GM19025 (cell line): ENCODE measurements at regions not wholly inside any gene's neighbourhood (a gene's known extent, or its start where the extent isn't known, plus 50 kb on each side); places are given as distances from the start of the nearest gene placed in this dataset.

Experiments
- ATAC-seq: cut with Tn5 transposase; IDR thresholded peaks from one replicate; pipeline ENCODE4 v1.9.1; 2021; ENCODE audit warnings: mild to moderate bottlenecking, low read depth, moderate library complexity; ENCODE audit not compliant: unreplicated experiment

GRCh38 chr7:115479448-115479847, 551.1 kb downstream of the TFEC start:
- no peak for ATAC-seq

- no peak for ATAC-seq
These were observed 552.1 kb downstream of the TFEC start for GRCh38 chr7:115478426-115478825.

- ATAC-seq = no peak
These were observed 553.3 kb downstream of the TFEC start for GRCh38 chr7:115477193-115477651.

GRCh38 chr7:115476671-115477181, 553.8 kb downstream of the TFEC start:
- no peak for ATAC-seq

- ATAC-seq = no peak
These were observed 554.0 kb downstream of the MDFIC start for GRCh38 chr7:115475761-115476385.

- ATAC-seq = no peak
These were observed 553.3 kb downstream of the MDFIC start for GRCh38 chr7:115475206-115475605.

- ATAC-seq = no peak
These were observed 552.2 kb downstream of the MDFIC start for GRCh38 chr7:115474137-115474536.

- no peak for ATAC-seq
These were observed 550.0 kb downstream of the MDFIC start for GRCh38 chr7:115471891-115472290.

GRCh38 chr7:115462301-115463015, 540.6 kb downstream of the MDFIC start:
- ATAC-seq = no peak

- ATAC-seq = no peak
These were observed 527.8 kb downstream of the MDFIC start for GRCh38 chr7:115449689-115450088.

GRCh38 chr7:115447495-115447894, 525.6 kb downstream of the MDFIC start:
- no peak for ATAC-seq

- ATAC-seq = no peak
These were observed 519.1 kb downstream of the MDFIC start for GRCh38 chr7:115441033-115441432.

GRCh38 chr7:115435178-115435577, 513.3 kb downstream of the MDFIC start:
- ATAC-seq = peak; percentile 88

GRCh38 chr7:115429918-115430317, 508.0 kb downstream of the MDFIC start:
- no peak for ATAC-seq

GRCh38 chr7:115417662-115418061, 495.8 kb downstream of the MDFIC start:
- ATAC-seq = no peak

- peak; percentile 73 for ATAC-seq
These were observed 489.2 kb downstream of the MDFIC start for GRCh38 chr7:115410972-115411686.

- no peak for ATAC-seq
These were observed 488.5 kb downstream of the MDFIC start for GRCh38 chr7:115410434-115410820.

- no peak for ATAC-seq
These were observed 488.0 kb downstream of the MDFIC start for GRCh38 chr7:115409682-115410433.

GRCh38 chr7:115406219-115406618, 484.3 kb downstream of the MDFIC start:
- no peak for ATAC-seq

GRCh38 chr7:115387137-115387536, 465.2 kb downstream of the MDFIC start:
- no peak for ATAC-seq

- ATAC-seq = no peak
These were observed 457.4 kb downstream of the MDFIC start for GRCh38 chr7:115379321-115379720.
